HS-5 (cell line): ENCODE measurements at regions not wholly inside any gene's neighbourhood (a gene's known extent, or its start where the extent isn't known, plus 50 kb on each side); places are given as distances from the start of the nearest gene placed in this dataset.
"Not testable (repeated sequence)": the region's sequence is repeated elsewhere in the genome, so short reads cannot be mapped to it uniquely, and the experiment has no call there.

Source experiments
- DNase-seq: peaks from one replicate; pipeline ENCODE4 v3.0.0-alpha.2; 2012; ENCODE audit warnings: low read depth

GRCh38 chr1:238767321-238767720, 619.0 kb upstream of the CHRM3 start:
- DNase-seq: no peak

- DNase-seq: no peak
Observed at GRCh38 chr1:238764779-238765178, 621.6 kb upstream of the CHRM3 start.

- no peak for DNase-seq
Observed at GRCh38 chr1:238753252-238753651, 633.1 kb upstream of the CHRM3 start.

- no peak for DNase-seq
Observed at GRCh38 chr1:238752327-238752726, 634.0 kb upstream of the CHRM3 start.

- no peak for DNase-seq
Observed at GRCh38 chr1:238745069-238745468, 641.3 kb upstream of the CHRM3 start.

GRCh38 chr1:238738892-238739291, 647.5 kb upstream of the CHRM3 start:
- DNase-seq: no peak

GRCh38 chr1:238727670-238728069, 658.7 kb upstream of the CHRM3 start:
- DNase-seq: no peak

- no peak for DNase-seq
Observed at GRCh38 chr1:238722812-238723211, 663.6 kb upstream of the CHRM3 start.

- no peak for DNase-seq
Observed at GRCh38 chr1:238710697-238711096, 675.7 kb upstream of the CHRM3 start.

GRCh38 chr1:238701024-238701423, 685.3 kb upstream of the CHRM3 start:
- DNase-seq: no peak

- DNase-seq: no peak
Observed at GRCh38 chr1:238690415-238690814, 696.0 kb upstream of the CHRM3 start.

- not testable (repeated sequence) for DNase-seq
Observed at GRCh38 chr1:238684576-238684975, 701.8 kb upstream of the CHRM3 start.

GRCh38 chr1:238681451-238681850, 704.9 kb upstream of the CHRM3 start:
- peak; percentile 81 for DNase-seq

- DNase-seq: peak; percentile 91
Observed at GRCh38 chr1:238681021-238681420, 705.3 kb upstream of the CHRM3 start.

- DNase-seq: peak; percentile 82
Observed at GRCh38 chr1:238677567-238677966, 708.8 kb upstream of the CHRM3 start.

- DNase-seq: no peak
Observed at GRCh38 chr1:238675221-238675620, 711.1 kb upstream of the CHRM3 start.

GRCh38 chr1:238674316-238674715, 712.1 kb upstream of the CHRM3 start:
- DNase-seq: no peak

GRCh38 chr1:238673561-238673960, 712.8 kb upstream of the CHRM3 start:
- no peak for DNase-seq

- no peak for DNase-seq
Observed at GRCh38 chr1:238672806-238673205, 713.6 kb upstream of the CHRM3 start.

- no peak for DNase-seq
Observed at GRCh38 chr1:238672262-238672661, 714.1 kb upstream of the CHRM3 start.

- DNase-seq: no peak
Observed at GRCh38 chr1:238664139-238664538, 722.2 kb upstream of the CHRM3 start.

- DNase-seq: no peak
Observed at GRCh38 chr1:238660849-238661248, 725.5 kb upstream of the CHRM3 start.

- peak; percentile 75 for DNase-seq
Observed at GRCh38 chr1:238658763-238659162, 727.6 kb upstream of the CHRM3 start.

GRCh38 chr1:238653693-238654321, 732.6 kb upstream of the CHRM3 start:
- peak; percentile 94 for DNase-seq
